ENCODE measurements at regions not wholly inside any gene's neighbourhood (a gene's known extent, or its start where the extent isn't known, plus 50 kb on each side); places are given as distances from the start of the nearest gene placed in this dataset.

DNA sequence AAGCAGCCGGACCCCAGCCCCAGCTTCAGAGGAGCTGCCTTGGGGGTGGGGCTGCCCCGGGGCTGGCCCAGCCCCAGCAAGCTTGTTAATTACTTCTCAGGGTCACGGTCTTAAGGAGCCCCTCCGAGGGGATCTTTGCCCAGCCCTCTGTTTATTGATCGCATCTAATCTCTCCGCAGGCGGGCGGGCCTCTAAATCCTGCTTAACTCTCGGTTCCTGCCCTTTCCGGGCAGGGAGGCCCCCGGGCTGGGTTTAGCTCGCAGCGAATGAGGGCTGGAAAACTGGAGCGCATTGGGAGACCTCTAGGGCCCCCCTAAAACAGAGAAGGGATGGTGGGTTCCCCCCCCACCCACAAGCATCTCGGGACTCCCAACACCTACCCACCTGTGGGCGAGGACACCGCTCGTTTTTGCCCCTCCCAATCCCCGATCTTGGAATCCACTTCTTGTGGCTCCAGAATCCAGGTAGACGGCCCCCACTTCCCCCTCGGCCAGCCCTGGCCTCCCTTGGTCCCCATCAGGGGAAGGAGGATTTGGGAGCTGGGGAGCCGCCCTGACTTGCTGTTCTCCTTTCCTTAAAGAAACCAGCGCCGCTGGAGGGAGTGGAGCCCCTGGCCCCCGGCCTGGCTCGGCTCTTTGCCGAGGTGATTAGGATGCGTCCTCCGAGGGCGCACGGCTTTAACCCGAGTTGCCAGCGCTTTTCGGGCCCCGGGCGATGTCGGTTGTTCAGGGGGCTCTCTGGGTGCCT, 59.5 kb upstream of the ADGRL1 start:
- no peak for TF ChIP-seq POLR2A (IDR thresholded peaks at IDR 0.05)
- TF ChIP-seq, protein P1, sequence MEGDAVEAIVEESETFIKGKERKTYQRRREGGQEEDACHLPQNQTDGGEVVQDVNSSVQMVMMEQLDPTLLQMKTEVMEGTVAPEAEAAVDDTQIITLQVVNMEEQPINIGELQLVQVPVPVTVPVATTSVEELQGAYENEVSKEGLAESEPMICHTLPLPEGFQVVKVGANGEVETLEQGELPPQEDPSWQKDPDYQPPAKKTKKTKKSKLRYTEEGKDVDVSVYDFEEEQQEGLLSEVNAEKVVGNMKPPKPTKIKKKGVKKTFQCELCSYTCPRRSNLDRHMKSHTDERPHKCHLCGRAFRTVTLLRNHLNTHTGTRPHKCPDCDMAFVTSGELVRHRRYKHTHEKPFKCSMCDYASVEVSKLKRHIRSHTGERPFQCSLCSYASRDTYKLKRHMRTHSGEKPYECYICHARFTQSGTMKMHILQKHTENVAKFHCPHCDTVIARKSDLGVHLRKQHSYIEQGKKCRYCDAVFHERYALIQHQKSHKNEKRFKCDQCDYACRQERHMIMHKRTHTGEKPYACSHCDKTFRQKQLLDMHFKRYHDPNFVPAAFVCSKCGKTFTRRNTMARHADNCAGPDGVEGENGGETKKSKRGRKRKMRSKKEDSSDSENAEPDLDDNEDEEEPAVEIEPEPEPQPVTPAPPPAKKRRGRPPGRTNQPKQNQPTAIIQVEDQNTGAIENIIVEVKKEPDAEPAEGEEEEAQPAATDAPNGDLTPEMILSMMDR (IDR thresholded peaks at IDR 0.05): no peak

All from thyroid gland (tissue), 4 donors.